Upper lobe of right lung (tissue), 1 donor: ENCODE measurements at regions not wholly inside any gene's neighbourhood (a gene's known extent, or its start where the extent isn't known, plus 50 kb on each side); places are given as distances from the start of the nearest gene placed in this dataset.
A peak's percentile ranks its signal among the peaks of the same experiment; 100 is the strongest.

Experiments used
- ATAC-seq: fragments of 200-7000 bp; cut with Tn5 transposase; one replicate; pipeline ENCODE4 v1.9.1; 2020; ENCODE audit warnings: mild to moderate bottlenecking, moderate library complexity
- DNase-seq: peaks from one replicate; pipeline ENCODE4 v3.0.0-alpha.2; 2020
- H3K27ac ChIP-seq: fragments of 200-600 bp; one replicate; pipeline ENCODE4 v1.8.0; 2022
- H3K27me3 ChIP-seq: fragments of 200-600 bp; one replicate; pipeline ENCODE4 v1.8.0; 2022; ENCODE audit warnings: mild to moderate bottlenecking
- H3K36me3 ChIP-seq: fragments of 200-600 bp; one replicate; pipeline ENCODE4 v1.8.0; 2022
- H3K4me1 ChIP-seq: fragments of 200-600 bp; one replicate; pipeline ENCODE4 v1.8.0; 2022
- H3K4me3 ChIP-seq: fragments of 200-600 bp; one replicate; pipeline ENCODE4 v1.8.0; 2022; ENCODE audit warnings: mild to moderate bottlenecking
- H3K9me3 ChIP-seq: fragments of 200-600 bp; one replicate; pipeline ENCODE4 v1.8.0; 2022
- intact Hi-C: fragments of 100-400 bp; cut with DNase I; formaldehyde crosslinking; loops from one replicate; pipeline ENCODE4 v1.11.0; 2022
- TF ChIP-seq, protein P1 (sequence below): fragments of 200-600 bp; IDR thresholded peaks from one replicate; pipeline ENCODE4 v1.8.0; 2022; ENCODE audit warnings: antibody characterized with exemption
- donor health status: DM: no; HTN: yes; CAD: no; lungs with severe emphysema.

DNA sequence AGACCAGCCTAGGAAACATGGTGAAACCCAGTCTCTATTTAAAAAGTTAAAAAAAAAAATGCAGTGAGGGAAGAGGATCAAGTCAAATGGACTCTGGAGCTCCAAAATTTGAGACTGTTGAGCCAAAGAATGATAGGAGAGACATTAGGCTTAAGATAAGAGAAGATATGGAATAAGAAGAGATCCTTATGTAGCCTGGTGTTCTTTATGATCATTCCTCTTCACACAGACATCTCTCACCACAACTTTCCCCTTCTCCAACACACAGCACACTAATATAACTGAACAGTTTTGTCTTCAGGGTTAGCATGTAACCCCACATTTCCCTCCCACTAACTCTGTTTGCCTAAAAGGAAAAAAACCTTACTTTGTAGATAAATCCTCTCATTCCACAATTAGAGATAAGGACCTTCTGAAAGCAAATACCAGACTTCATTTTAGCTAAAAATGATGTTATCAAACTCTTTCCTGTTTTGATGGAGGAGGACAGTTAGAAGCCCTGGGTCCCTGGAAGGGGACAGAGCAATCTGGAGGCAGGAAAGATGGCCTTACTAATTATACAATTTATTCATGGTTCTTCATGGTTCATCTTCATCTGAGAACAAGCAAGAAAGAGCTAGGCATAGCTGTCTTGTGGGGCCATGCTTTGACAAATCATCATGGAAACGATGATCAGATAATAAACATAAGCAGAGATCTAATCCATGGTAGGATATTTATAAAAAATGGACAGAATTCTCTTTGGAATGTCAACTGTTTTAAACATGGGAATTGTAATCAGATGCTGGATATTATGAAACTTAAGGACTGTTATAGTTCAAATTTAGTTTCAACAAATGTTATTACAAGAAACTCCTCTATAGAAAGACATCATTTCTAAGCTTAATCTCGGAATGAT is 96.7 kb upstream of the S1PR1 start:
- Histone ChIP-seq H3K36me3 (no peaks in the 10 kb centered on the region), H3K27ac (no peak overlapping the region), H3K4me1 (peaks cover 17% of the 10 kb centered on the region), H3K9me3 (no peaks in the 10 kb centered on the region), H3K27me3 (no peaks in the 10 kb centered on the region), H3K4me3 (no peak overlapping the region)
- intact Hi-C loops = no loop called here
- ATAC-seq (no peak), DNase-seq (no peak)
- TF ChIP-seq, protein P1, sequence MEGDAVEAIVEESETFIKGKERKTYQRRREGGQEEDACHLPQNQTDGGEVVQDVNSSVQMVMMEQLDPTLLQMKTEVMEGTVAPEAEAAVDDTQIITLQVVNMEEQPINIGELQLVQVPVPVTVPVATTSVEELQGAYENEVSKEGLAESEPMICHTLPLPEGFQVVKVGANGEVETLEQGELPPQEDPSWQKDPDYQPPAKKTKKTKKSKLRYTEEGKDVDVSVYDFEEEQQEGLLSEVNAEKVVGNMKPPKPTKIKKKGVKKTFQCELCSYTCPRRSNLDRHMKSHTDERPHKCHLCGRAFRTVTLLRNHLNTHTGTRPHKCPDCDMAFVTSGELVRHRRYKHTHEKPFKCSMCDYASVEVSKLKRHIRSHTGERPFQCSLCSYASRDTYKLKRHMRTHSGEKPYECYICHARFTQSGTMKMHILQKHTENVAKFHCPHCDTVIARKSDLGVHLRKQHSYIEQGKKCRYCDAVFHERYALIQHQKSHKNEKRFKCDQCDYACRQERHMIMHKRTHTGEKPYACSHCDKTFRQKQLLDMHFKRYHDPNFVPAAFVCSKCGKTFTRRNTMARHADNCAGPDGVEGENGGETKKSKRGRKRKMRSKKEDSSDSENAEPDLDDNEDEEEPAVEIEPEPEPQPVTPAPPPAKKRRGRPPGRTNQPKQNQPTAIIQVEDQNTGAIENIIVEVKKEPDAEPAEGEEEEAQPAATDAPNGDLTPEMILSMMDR = no peak

DNA sequence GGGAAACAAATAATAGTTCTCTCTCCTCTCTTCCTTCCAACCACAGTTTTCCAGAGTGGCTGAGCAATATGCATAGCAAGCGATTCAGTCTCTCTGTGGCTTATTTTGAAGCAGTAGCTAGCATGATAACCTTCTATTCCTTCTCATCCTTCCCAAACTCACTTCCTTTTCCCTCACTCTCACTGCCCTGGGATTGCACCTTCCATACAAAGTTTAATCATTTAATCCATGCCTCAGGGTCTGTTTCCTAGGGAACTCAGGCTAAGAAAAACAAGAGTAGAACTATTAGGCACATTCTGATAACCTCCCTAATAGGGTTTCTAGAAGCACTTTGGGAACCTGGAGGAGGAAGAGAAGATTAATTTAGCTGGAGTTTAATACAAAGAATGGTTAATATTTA is 97.7 kb upstream of the S1PR1 start:
- H3K4me3 ChIP-seq = no peak overlapping the region
- no peaks in the 10 kb centered on the region for H3K9me3 ChIP-seq
- no peaks in the 10 kb centered on the region for H3K36me3 ChIP-seq
- intact Hi-C loops = no loop called here
- DNase-seq (no peak), ATAC-seq (no peak)
- H3K4me1 ChIP-seq = peaks cover 17% of the 10 kb centered on the region
- no peak overlapping the region for H3K27ac ChIP-seq
- H3K27me3 ChIP-seq = no peaks in the 10 kb centered on the region
- TF ChIP-seq, protein P1 = no peak

DNA sequence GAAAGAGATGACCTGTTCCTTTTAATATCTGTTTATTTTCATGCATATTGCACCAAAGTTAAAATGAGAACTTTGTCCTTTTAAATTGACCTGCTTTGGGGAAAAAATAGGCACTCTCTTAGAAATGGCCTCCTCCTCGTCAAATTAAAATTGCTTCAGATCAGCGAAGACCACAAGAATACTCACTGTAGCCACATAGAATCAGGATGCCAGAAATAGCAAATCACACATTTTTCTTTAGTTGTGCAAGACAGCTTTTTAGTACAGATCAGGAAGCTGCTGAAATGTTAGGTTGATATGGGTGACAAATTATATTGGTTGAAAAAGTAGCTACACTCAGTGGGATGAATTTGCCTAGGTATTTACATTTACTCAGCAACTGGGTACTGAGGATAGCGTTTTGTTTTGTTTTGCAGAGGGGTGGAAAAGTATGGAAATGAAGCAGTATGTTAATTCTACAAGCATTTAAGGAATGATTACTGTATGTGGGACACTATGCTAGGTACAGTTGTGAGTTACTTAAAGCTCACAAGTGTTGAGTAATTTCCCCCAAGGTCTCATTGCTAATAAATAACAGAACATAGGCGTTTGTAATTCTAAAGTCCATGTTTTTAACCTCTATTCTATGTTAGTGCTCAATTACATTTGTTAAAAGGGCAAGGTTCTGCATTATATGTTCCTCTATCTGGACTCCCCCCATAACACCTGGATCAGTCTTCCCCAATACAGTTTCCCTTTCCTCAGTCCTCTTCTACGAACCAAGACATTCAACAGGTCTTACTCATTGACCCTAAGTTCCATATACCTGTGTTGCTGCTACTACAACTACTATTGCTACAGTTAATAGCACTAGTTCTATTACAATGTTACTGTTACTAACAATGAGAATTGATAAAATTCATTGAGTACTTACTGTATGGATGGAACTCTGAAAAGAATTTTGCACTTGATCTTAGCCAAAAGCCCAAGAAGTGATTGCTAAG is 99.4 kb upstream of the S1PR1 start:
- Histone ChIP-seq H3K4me3 (no peak overlapping the region), H3K4me1 (peaks cover 17% of the 10 kb centered on the region), H3K27me3 (no peaks in the 10 kb centered on the region), H3K9me3 (no peaks in the 10 kb centered on the region), H3K27ac (no peak overlapping the region), H3K36me3 (no peaks in the 10 kb centered on the region)
- ATAC-seq (no peak), DNase-seq (no peak)
- intact Hi-C loops = no loop called here
- TF ChIP-seq, protein P1 = no peak

- Histone ChIP-seq H3K27me3 (no peaks in the 10 kb centered on the region), H3K4me3 (no peak overlapping the region), H3K27ac (no peak overlapping the region), H3K36me3 (no peaks in the 10 kb centered on the region), H3K4me1 (peaks cover 17% of the 10 kb centered on the region), H3K9me3 (no peaks in the 10 kb centered on the region)
- intact Hi-C loops = no loop called here
- no peak for ATAC-seq
- TF ChIP-seq, protein P1 = peak; percentile 11
- no peak for DNase-seq
These were observed 100.1 kb upstream of the S1PR1 start for GRCh38 chr1:101136739-101137138.

DNA sequence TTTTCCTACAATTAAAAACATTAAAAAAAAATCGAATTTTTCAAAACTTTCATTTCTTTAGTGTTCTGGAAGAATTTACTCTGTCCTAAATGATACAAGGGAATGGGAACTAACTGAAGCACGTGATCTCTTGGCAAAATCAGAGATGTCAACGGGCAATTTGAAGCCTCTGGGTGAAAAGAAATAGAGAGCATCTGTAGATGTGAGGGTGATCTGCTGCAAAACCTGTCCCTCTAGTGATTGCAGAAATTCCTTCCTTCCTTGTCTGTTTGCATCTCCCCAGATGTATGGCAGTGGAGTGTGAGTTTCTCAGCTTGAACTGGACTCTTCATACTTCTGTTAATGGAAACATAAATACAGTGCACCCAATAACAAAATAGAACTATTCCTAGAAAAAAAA is 100.5 kb upstream of the S1PR1 start:
- TF ChIP-seq, protein P1 = no peak
- Histone ChIP-seq H3K27me3 (no peaks in the 10 kb centered on the region), H3K36me3 (no peaks in the 10 kb centered on the region), H3K9me3 (no peaks in the 10 kb centered on the region), H3K4me1 (peaks cover 17% of the 10 kb centered on the region), H3K27ac (no peak overlapping the region), H3K4me3 (no peak overlapping the region)
- intact Hi-C loops = no loop called here
- ATAC-seq = no peak
- DNase-seq = no peak
